Hepatocyte (in vitro differentiated cells): ENCODE measurements at regions not wholly inside any gene's neighbourhood (a gene's known extent, or its start where the extent isn't known, plus 50 kb on each side); places are given as distances from the start of the nearest gene placed in this dataset.

Source experiments
- DNase-seq: peaks from one replicate; pipeline ENCODE4 v3.0.0-alpha.2; 2016; ENCODE audit warnings: low spot score
- H2AFZ ChIP-seq: fragments of 200-600 bp; sonication (generic); 2 replicates; pipeline ENCODE4 v1.6.0; 2016; ENCODE audit warnings: antibody characterized with exemption, mild to moderate bottlenecking
- H3K27ac ChIP-seq: fragments of 200-600 bp; sonication (generic); 2 replicates; pipeline ENCODE4 v1.5.1; 2016; ENCODE audit warnings: mild to moderate bottlenecking
- H3K27me3 ChIP-seq: fragments of 200-600 bp; sonication (generic); 2 replicates; pipeline ENCODE4 v1.6.1; 2016
- H3K36me3 ChIP-seq: fragments of 200-600 bp; sonication (generic); replicated peaks from 2 replicates; pipeline ENCODE4 v1.5.1; 2016; ENCODE audit warnings: low read depth; ENCODE audit not compliant: insufficient read depth
- H3K4me1 ChIP-seq: fragments of 200-600 bp; sonication (generic); 2 replicates; pipeline ENCODE4 v1.5.1; 2016; ENCODE audit warnings: mild to moderate bottlenecking, moderate library complexity; ENCODE audit not compliant: insufficient read depth
- H3K4me2 ChIP-seq: fragments of 200-600 bp; sonication (generic); 2 replicates; pipeline ENCODE4 v1.6.0; 2016
- H3K4me3 ChIP-seq: fragments of 200-600 bp; sonication (generic); 2 replicates; pipeline ENCODE4 v1.5.1; 2016; ENCODE audit warnings: mild to moderate bottlenecking
- H3K79me2 ChIP-seq: fragments of 200-600 bp; sonication (generic); 2 replicates; pipeline ENCODE4 v1.6.0; 2017; ENCODE audit warnings: mild to moderate bottlenecking
- H3K9me2 ChIP-seq: fragments of 200-600 bp; sonication (generic); replicated peaks from 2 replicates; pipeline ENCODE4 v1.6.0; 2017; ENCODE audit warnings: mild to moderate bottlenecking; ENCODE audit not compliant: insufficient read depth
- H3K9me3 ChIP-seq: fragments of 200-600 bp; sonication (generic); 2 replicates; pipeline ENCODE4 v1.5.1; 2016; ENCODE audit warnings: low read depth, mild to moderate bottlenecking
- H4K20me1 ChIP-seq: fragments of 200-600 bp; sonication (generic); 2 replicates; pipeline ENCODE4 v1.6.0; 2016; ENCODE audit warnings: mild to moderate bottlenecking; ENCODE audit not compliant: insufficient read depth, poor library complexity, severe bottlenecking
- CTCF ChIP-seq: fragments of 200-600 bp; sonication (generic); IDR thresholded peaks from 2 replicates; pipeline ENCODE4 v1.5.1; 2016; ENCODE audit warnings: antibody characterized with exemption, mild to moderate bottlenecking; ENCODE audit not compliant: poor library complexity
- EZH2 ChIP-seq: fragments of 200-600 bp; sonication (generic); IDR thresholded peaks from 2 replicates; pipeline ENCODE4 v1.6.1; 2016; ENCODE audit warnings: antibody characterized with exemption, mild to moderate bottlenecking, borderline replicate concordance
- EZH2phosphoT487 ChIP-seq: fragments of 200-600 bp; sonication (generic); IDR thresholded peaks from one replicate; pipeline ENCODE4 v1.6.1; 2018; ENCODE audit warnings: antibody characterized with exemption, mild to moderate bottlenecking, low read depth, moderate library complexity; ENCODE audit not compliant: unreplicated experiment, severe bottlenecking
- WGBS: methylation state at CpG from one replicate; pipeline ENCODE4 v1.1.6; 2016; ENCODE audit warnings: low lambda C conversion rate; ENCODE audit errors: missing lambda C conversion rate; 5-methylcytosine and 5-hydroxymethylcytosine counted together

DNA sequence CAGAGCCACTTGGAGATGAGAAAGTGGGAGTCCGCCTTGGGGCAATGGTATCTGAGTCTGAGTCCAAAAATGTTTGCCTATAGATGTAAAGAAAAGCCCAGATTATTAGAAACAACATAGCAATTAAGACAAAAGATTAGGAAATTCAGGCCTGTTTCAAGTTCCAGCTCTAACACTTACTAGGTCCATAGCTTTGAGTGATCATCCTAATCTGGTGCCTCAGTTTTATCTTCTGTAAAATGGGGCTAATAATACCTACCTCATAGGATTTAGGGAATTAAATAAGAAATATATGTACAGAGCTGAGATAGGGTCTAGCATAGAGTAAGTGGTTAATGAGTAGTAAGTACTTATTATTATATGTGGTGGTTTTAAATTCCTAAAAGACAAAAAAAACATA is 58.6 kb upstream of the NLK start:
- Histone ChIP-seq H3K9me2 (no peaks in the 10 kb centered on the region), H3K27me3 (no peaks in the 10 kb centered on the region), H2AFZ (no peak overlapping the region), H3K27ac (no peak overlapping the region), H3K9me3 (no peaks in the 10 kb centered on the region), H3K4me1 (peaks cover 4% of the 10 kb centered on the region), H3K79me2 (no peaks in the 10 kb centered on the region), H4K20me1 (no peaks in the 10 kb centered on the region), H3K4me3 (no peak overlapping the region), H3K36me3 (no peaks in the 10 kb centered on the region), H3K4me2 (no peak overlapping the region)
- DNase-seq = no peak
- WGBS = 86% methylated on average over 1 of the region's 1 CpG
- no peak for TF ChIP-seq CTCF
- no peak for TF ChIP-seq EZH2phosphoT487
- no peak for TF ChIP-seq EZH2

- TF ChIP-seq CTCF = no peak
- no peaks in the 10 kb centered on the region for H3K27me3 ChIP-seq
- H3K9me3 ChIP-seq = no peaks in the 10 kb centered on the region
- H2AFZ ChIP-seq = no peak overlapping the region
- H3K9me2 ChIP-seq = no peaks in the 10 kb centered on the region
- H4K20me1 ChIP-seq = no peaks in the 10 kb centered on the region
- H3K36me3 ChIP-seq = no peaks in the 10 kb centered on the region
- H3K4me1 ChIP-seq = peaks cover 4% of the 10 kb centered on the region
- 55% methylated on average over 7 of the region's 7 CpGs for WGBS
- H3K4me2 ChIP-seq = no peak overlapping the region
- DNase-seq = no peak
- H3K79me2 ChIP-seq = no peaks in the 10 kb centered on the region
- no peak overlapping the region for H3K4me3 ChIP-seq
- no peak overlapping the region for H3K27ac ChIP-seq
Measured at GRCh38 chr17:27984404-27984803, 58.1 kb upstream of the NLK start.

- H4K20me1 ChIP-seq = no peaks in the 10 kb centered on the region
- no peaks in the 10 kb centered on the region for H3K79me2 ChIP-seq
- H3K4me1 ChIP-seq = peaks cover 4% of the 10 kb centered on the region
- no peaks in the 10 kb centered on the region for H3K9me2 ChIP-seq
- WGBS = 67% methylated on average over 6 of the region's 6 CpGs
- H2AFZ ChIP-seq = no peak overlapping the region
- H3K4me2 ChIP-seq = no peak overlapping the region
- H3K4me3 ChIP-seq = no peak overlapping the region
- no peaks in the 10 kb centered on the region for H3K36me3 ChIP-seq
- no peaks in the 10 kb centered on the region for H3K27me3 ChIP-seq
- H3K9me3 ChIP-seq = no peaks in the 10 kb centered on the region
- TF ChIP-seq EZH2phosphoT487 (no peak), EZH2 (no peak), CTCF (no peak)
- no peak for DNase-seq
- H3K27ac ChIP-seq = no peak overlapping the region
Measured at GRCh38 chr17:27984816-27985215, 57.7 kb upstream of the NLK start.

GRCh38 chr17:27985306-27985705 is 57.2 kb upstream of the NLK start:
- H3K27me3 ChIP-seq = no peaks in the 10 kb centered on the region
- no peaks in the 10 kb centered on the region for H3K36me3 ChIP-seq
- no peak overlapping the region for H3K27ac ChIP-seq
- no peak for DNase-seq
- H3K9me3 ChIP-seq = no peaks in the 10 kb centered on the region
- no peak overlapping the region for H3K4me2 ChIP-seq
- H3K9me2 ChIP-seq = no peaks in the 10 kb centered on the region
- H2AFZ ChIP-seq = no peak overlapping the region
- peaks cover 4% of the 10 kb centered on the region for H3K4me1 ChIP-seq
- no peaks in the 10 kb centered on the region for H3K79me2 ChIP-seq
- 68% methylated on average over 7 of the region's 7 CpGs for WGBS
- H3K4me3 ChIP-seq = no peak overlapping the region
- no peaks in the 10 kb centered on the region for H4K20me1 ChIP-seq
- TF ChIP-seq EZH2phosphoT487 (no peak), CTCF (no peak), EZH2 (no peak)
